ENCODE measurements at regions not wholly inside any gene's neighbourhood (a gene's known extent, or its start where the extent isn't known, plus 50 kb on each side); places are given as distances from the start of the nearest gene placed in this dataset.
"Not testable (repeated sequence)": the region's sequence is repeated elsewhere in the genome, so short reads cannot be mapped to it uniquely, and the experiment has no call there.

- no peaks in the 10 kb centered on the region for H3K4me1 ChIP-seq (ENCODE audit: low read length)
- no peak overlapping the region for H2AFZ ChIP-seq (ENCODE audit: low read length)
- H3K9me2 ChIP-seq (replicated peaks; ENCODE audit: insufficient read depth, low read length) = no peaks in the 10 kb centered on the region
- H3K9me3 ChIP-seq (replicated peaks; ENCODE audit: insufficient read depth, low read length) = no peaks in the 10 kb centered on the region
- DNase-seq = no peak
- H3K27me3 ChIP-seq (replicated peaks; ENCODE audit: insufficient read depth, low read length) = no peaks in the 10 kb centered on the region
- H3K4me2 ChIP-seq (ENCODE audit: low read depth, low read length) = no peak overlapping the region
- H3K36me3 ChIP-seq (replicated peaks; ENCODE audit: insufficient read depth, low read length) = no peaks in the 10 kb centered on the region
- no peaks in the 10 kb centered on the region for H3F3A ChIP-seq (ENCODE audit: insufficient read depth, low read length)
- TF ChIP-seq EZH2 (optimal IDR thresholded peaks at IDR 0.05; ENCODE audit: low read depth, low read length) (no peak), EZH2phosphoT487 (IDR thresholded peaks at IDR 0.05; ENCODE audit: low read length) (no peak)
- TF ChIP-seq, protein P1, sequence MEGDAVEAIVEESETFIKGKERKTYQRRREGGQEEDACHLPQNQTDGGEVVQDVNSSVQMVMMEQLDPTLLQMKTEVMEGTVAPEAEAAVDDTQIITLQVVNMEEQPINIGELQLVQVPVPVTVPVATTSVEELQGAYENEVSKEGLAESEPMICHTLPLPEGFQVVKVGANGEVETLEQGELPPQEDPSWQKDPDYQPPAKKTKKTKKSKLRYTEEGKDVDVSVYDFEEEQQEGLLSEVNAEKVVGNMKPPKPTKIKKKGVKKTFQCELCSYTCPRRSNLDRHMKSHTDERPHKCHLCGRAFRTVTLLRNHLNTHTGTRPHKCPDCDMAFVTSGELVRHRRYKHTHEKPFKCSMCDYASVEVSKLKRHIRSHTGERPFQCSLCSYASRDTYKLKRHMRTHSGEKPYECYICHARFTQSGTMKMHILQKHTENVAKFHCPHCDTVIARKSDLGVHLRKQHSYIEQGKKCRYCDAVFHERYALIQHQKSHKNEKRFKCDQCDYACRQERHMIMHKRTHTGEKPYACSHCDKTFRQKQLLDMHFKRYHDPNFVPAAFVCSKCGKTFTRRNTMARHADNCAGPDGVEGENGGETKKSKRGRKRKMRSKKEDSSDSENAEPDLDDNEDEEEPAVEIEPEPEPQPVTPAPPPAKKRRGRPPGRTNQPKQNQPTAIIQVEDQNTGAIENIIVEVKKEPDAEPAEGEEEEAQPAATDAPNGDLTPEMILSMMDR (IDR thresholded peaks at IDR 0.05; ENCODE audit: low read length) = no peak
- H3K9ac ChIP-seq (ENCODE audit: low read length) = no peak overlapping the region
- no peaks in the 10 kb centered on the region for H4K20me1 ChIP-seq (ENCODE audit: insufficient read depth, low read length)
- H3K27ac ChIP-seq (ENCODE audit: low read length) = no peak overlapping the region
- H3K79me2 ChIP-seq (ENCODE audit: low read length) = no peaks in the 10 kb centered on the region
- H3K4me3 ChIP-seq (ENCODE audit: low read length) = no peak overlapping the region
These were observed 54.5 kb upstream of the LRIG1 start for GRCh38 chr3:66555214-66555844.

GRCh38 chr3:66557170-66557569 is 56.3 kb upstream of the LRIG1 start:
- Histone ChIP-seq H4K20me1 (ENCODE audit: insufficient read depth, low read length) (no peaks in the 10 kb centered on the region), H3K4me1 (ENCODE audit: low read length) (no peaks in the 10 kb centered on the region), H3K9me3 (replicated peaks; ENCODE audit: insufficient read depth, low read length) (no peaks in the 10 kb centered on the region), H3K27me3 (replicated peaks; ENCODE audit: insufficient read depth, low read length) (no peaks in the 10 kb centered on the region), H3K9ac (ENCODE audit: low read length) (no peak overlapping the region), H3K79me2 (ENCODE audit: low read length) (no peaks in the 10 kb centered on the region), H3K36me3 (replicated peaks; ENCODE audit: insufficient read depth, low read length) (no peaks in the 10 kb centered on the region), H3K4me3 (ENCODE audit: low read length) (no peak overlapping the region), H3K27ac (ENCODE audit: low read length) (no peak overlapping the region), H2AFZ (ENCODE audit: low read length) (no peak overlapping the region), H3F3A (ENCODE audit: insufficient read depth, low read length) (no peaks in the 10 kb centered on the region), H3K4me2 (ENCODE audit: low read depth, low read length) (no peak overlapping the region), H3K9me2 (replicated peaks; ENCODE audit: insufficient read depth, low read length) (no peaks in the 10 kb centered on the region)
- no peak for TF ChIP-seq EZH2 (optimal IDR thresholded peaks at IDR 0.05; ENCODE audit: low read depth, low read length)
- TF ChIP-seq EZH2phosphoT487 (IDR thresholded peaks at IDR 0.05; ENCODE audit: low read length) = no peak
- TF ChIP-seq, protein P1 (IDR thresholded peaks at IDR 0.05; ENCODE audit: low read length) = no peak
- no peak for DNase-seq

- H3K9me3 ChIP-seq (replicated peaks; ENCODE audit: insufficient read depth, low read length) = not testable (repeated sequence)
These were observed 59.1 kb upstream of the LRIG1 start for GRCh38 chr3:66559924-66560323.

DNA sequence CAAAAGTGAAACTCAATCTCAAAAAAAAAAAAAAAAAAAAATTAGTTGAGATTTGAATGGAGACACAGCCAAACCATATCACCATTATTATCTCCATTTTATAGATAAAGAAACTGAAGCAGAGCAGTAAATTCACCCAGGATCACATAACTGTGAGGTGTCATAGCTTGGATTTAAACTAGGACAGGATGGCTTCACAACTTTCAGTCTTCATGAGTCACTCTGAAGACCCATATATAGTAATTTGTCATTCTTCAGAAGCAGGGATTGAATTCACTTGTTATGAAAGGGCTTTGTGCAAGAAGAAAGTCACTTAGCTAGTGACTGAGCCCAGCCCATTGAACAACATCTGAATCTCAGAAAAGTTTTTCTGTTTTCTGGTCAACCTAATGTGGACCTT is 60.5 kb upstream of the LRIG1 start:
- Histone ChIP-seq H3K36me3 (replicated peaks; ENCODE audit: insufficient read depth, low read length) (no peaks in the 10 kb centered on the region), H3K79me2 (ENCODE audit: low read length) (no peaks in the 10 kb centered on the region), H2AFZ (ENCODE audit: low read length) (no peak overlapping the region), H3K4me1 (ENCODE audit: low read length) (no peaks in the 10 kb centered on the region), H3K9me2 (replicated peaks; ENCODE audit: insufficient read depth, low read length) (no peaks in the 10 kb centered on the region), H4K20me1 (ENCODE audit: insufficient read depth, low read length) (no peaks in the 10 kb centered on the region), H3K27ac (ENCODE audit: low read length) (no peak overlapping the region), H3K4me3 (ENCODE audit: low read length) (no peak overlapping the region), H3K9me3 (replicated peaks; ENCODE audit: insufficient read depth, low read length) (no peaks in the 10 kb centered on the region), H3F3A (ENCODE audit: insufficient read depth, low read length) (no peaks in the 10 kb centered on the region), H3K9ac (ENCODE audit: low read length) (no peak overlapping the region), H3K27me3 (replicated peaks; ENCODE audit: insufficient read depth, low read length) (no peaks in the 10 kb centered on the region), H3K4me2 (ENCODE audit: low read depth, low read length) (no peak overlapping the region)
- no peak for DNase-seq
- TF ChIP-seq EZH2phosphoT487 (IDR thresholded peaks at IDR 0.05; ENCODE audit: low read length) = no peak
- TF ChIP-seq, protein P1 (IDR thresholded peaks at IDR 0.05; ENCODE audit: low read length) = no peak
- TF ChIP-seq EZH2 (optimal IDR thresholded peaks at IDR 0.05; ENCODE audit: low read depth, low read length) = no peak

More at GRCh38 chr3:66559924-66560323, 59.1 kb upstream of the LRIG1 start:
- not testable (repeated sequence) for H2AFZ ChIP-seq (ENCODE audit: low read length); H3K9ac ChIP-seq (ENCODE audit: low read length); H3K4me1 ChIP-seq (ENCODE audit: low read length); H3F3A ChIP-seq (ENCODE audit: insufficient read depth, low read length); H3K27ac ChIP-seq (ENCODE audit: low read length); H3K36me3 ChIP-seq (replicated peaks; ENCODE audit: insufficient read depth, low read length); H3K79me2 ChIP-seq (ENCODE audit: low read length); DNase-seq; H3K9me2 ChIP-seq (replicated peaks; ENCODE audit: insufficient read depth, low read length); H3K4me3 ChIP-seq (ENCODE audit: low read length); H4K20me1 ChIP-seq (ENCODE audit: insufficient read depth, low read length); H3K27me3 ChIP-seq (replicated peaks; ENCODE audit: insufficient read depth, low read length); H3K4me2 ChIP-seq (ENCODE audit: low read depth, low read length)
